ENCODE measurements at regions not wholly inside any gene's neighbourhood (a gene's known extent, or its start where the extent isn't known, plus 50 kb on each side); places are given as distances from the start of the nearest gene placed in this dataset.
"Not testable (repeated sequence)": the region's sequence is repeated elsewhere in the genome, so short reads cannot be mapped to it uniquely, and the experiment has no call there.

DNA sequence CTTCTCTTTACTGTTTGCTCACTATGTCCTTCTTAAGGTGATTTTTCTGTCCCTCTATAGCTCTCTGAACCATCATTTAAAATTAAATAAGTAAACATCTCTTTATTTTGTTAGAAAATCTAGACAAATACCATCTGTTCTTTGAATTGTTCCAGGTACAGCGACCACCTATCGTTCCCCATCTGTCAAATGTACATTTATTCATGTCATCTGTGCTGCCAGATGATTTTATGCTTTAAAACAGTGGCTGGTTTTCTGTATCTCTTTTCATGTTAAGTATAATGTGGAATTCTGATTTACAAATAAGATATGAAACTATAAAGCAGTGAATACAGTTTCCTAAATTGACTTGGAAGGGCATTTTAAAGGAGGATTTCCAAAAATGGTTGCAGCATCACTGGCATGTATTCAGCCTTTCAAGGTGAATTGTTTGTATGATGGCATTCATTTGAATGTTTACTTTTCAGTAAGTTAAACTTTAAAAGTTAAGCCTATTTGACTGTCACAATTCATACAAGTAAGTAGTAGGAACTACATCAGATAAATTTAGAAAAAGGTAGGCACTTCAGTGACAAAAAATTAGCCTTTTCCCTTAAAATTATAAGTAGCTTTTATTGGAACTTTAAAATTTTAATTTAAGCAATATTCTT lies 92.6 kb upstream of the CLVS2 start:
- H3K4me3 ChIP-seq (replicated peaks; ENCODE audit: low read depth, low read length): no peak overlapping the region
- DNase-seq (ENCODE audit: low read depth): no peak
- TF ChIP-seq, protein P1, sequence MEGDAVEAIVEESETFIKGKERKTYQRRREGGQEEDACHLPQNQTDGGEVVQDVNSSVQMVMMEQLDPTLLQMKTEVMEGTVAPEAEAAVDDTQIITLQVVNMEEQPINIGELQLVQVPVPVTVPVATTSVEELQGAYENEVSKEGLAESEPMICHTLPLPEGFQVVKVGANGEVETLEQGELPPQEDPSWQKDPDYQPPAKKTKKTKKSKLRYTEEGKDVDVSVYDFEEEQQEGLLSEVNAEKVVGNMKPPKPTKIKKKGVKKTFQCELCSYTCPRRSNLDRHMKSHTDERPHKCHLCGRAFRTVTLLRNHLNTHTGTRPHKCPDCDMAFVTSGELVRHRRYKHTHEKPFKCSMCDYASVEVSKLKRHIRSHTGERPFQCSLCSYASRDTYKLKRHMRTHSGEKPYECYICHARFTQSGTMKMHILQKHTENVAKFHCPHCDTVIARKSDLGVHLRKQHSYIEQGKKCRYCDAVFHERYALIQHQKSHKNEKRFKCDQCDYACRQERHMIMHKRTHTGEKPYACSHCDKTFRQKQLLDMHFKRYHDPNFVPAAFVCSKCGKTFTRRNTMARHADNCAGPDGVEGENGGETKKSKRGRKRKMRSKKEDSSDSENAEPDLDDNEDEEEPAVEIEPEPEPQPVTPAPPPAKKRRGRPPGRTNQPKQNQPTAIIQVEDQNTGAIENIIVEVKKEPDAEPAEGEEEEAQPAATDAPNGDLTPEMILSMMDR (IDR thresholded peaks at IDR 0.05; ENCODE audit: low read length, missing control alignments): no peak

DNA sequence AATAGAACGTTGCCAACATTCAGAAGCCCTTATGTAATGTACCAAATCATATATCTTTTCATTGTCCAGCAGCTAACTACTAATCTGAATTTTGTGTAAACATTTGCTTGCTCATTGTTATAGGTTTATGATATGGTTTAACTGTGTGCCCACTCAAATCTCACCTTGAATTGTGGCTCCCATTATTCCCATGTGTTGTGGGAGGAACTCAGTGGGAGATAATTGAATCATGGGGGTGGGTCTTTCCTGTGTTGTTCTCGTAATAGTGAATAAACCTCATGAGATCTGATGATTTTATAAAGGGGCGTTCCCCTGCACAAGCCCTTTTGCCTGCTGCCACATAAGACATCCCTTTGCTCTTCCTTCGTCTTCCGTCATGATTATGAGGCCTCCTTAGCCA lies 91.9 kb upstream of the CLVS2 start:
- no peak overlapping the region for H3K4me3 ChIP-seq (replicated peaks; ENCODE audit: low read depth, low read length)
- TF ChIP-seq, protein P1 (IDR thresholded peaks at IDR 0.05; ENCODE audit: low read length, missing control alignments): no peak
- DNase-seq (ENCODE audit: low read depth): no peak

DNA sequence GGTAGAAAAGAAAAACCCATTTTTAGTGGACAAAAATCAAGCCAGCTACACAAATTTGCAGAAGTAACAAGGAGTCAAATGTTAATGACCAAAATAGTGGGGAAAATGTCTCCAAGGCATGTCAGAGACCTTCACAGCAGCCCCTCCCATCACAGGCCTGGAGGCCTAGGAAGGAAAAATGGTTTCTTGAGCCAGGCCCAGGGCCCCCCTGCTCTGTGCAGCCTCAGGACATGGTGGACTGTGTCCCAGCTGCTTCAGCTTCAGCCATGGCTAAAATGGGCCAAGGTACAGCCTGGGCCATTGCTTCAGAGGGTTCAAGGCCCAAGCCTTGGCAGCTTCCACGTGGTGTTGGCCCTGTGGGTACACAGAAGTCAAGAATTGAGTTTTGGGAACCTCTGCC lies 82.5 kb upstream of the CLVS2 start:
- TF ChIP-seq, protein P1 (IDR thresholded peaks at IDR 0.05; ENCODE audit: low read length, missing control alignments): no peak
- no peak for DNase-seq (ENCODE audit: low read depth)
- H3K4me3 ChIP-seq (replicated peaks; ENCODE audit: low read depth, low read length): no peak overlapping the region

DNA sequence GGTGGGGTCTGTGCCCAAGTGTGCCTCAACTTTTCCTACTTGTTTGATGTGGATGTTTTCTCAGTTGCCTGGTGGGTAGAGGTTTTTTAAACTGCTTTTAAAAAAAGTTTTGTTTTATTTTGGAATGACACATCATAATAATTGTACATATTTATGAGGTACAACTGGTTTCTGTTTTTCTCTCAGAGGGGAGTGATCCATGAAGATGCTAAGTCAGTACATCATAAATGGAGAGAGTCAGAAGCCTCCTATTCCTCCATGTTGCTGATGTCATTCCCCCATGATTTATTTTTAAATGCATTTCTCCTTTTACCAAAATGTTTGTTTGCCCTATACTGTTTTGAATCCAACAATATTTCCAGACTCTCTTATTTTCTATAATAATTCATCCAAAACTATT lies 77.3 kb upstream of the CLVS2 start:
- no peak for DNase-seq (ENCODE audit: low read depth)
- TF ChIP-seq, protein P1 (IDR thresholded peaks at IDR 0.05; ENCODE audit: low read length, missing control alignments): no peak
- no peak overlapping the region for H3K4me3 ChIP-seq (replicated peaks; ENCODE audit: low read depth, low read length)

DNA sequence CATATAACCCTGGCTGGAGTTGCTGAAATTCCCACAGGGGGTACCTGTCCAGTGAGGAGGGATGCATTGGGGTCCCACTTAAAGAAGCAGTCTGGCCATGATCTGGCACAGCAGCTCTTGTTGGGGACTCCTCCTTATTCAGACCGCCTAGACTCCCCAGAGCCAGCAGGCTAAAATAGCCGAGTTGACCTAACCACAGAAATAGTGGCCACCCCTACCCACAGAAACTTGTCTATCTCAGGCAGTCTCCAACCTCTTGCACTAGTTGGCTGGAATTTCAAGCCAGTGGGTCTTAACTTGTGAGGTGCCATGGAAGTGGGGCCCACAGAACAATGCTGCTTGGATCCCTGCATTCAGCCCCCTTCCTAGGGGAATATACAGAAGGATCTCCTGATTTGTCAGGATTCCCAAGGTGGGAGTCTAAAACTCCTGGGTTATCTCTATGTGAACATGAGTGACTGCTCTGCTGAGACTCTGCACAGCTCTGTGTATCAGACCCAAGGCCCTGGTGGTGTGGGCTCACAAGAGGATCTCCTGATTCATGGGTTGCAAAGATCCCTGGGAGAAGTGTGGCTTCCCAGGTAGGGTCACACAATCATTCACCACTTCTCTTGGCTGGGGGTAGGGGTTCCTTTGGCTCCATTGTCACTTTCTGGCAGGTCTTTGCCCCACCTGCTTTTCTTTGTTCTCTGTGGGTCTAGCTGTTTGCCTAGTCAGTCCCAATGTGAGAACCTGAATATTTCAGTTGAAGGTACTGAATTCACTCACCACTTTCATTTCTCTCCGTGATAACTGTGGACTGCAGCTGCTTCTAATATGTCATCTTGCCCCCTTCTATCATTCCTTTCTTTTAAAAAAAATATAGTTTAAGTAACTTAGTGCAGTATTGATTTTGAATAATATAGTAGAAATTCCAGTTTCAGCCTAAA lies 65.5 kb upstream of the CLVS2 start:
- H3K4me3 ChIP-seq (replicated peaks; ENCODE audit: low read depth, low read length): no peak overlapping the region
- TF ChIP-seq, protein P1 (IDR thresholded peaks at IDR 0.05; ENCODE audit: low read length, missing control alignments): no peak
- DNase-seq (ENCODE audit: low read depth): no peak

DNA sequence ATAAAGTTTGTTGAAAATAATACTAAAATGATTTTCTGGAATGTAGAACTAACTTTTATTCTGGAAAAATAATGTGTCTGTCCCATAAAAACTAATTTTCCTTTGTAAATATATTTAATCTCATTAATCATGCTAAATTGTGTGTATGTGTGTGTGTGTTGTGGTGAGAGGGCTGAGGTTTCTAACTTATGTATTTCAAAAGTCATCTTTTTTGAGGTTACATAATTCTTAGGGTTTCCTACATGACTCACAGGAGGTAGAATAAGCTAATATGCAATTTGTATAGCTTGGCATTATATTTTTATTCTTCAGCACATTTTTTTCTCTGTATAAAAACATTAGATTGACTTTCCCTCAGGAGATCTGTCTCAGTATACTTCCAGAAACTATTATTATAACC lies 64.1 kb upstream of the CLVS2 start:
- TF ChIP-seq, protein P1 (IDR thresholded peaks at IDR 0.05; ENCODE audit: low read length, missing control alignments): no peak
- DNase-seq (ENCODE audit: low read depth): no peak
- H3K4me3 ChIP-seq (replicated peaks; ENCODE audit: low read depth, low read length): no peak overlapping the region

DNA sequence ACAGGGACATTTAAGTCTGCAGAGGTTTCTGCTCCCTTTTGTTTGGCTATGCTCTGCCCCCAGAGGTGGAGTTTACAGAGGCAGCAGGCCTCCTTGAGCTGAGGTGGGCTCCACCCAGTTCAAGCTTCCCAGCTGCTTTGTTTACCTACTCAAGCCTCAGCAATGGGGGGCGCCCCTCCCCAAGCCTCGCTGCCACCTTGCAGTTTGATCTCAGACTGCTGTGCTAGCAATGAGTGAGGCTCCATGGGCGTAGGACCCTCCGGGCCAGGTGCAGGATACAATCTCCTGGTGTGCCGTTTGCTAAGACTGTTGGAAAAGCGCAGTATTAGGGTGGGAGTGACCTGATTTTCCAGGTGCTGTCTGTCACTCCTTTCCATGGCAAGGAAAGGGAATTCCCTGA lies 51.1 kb upstream of the CLVS2 start:
- not testable (repeated sequence) for H3K4me3 ChIP-seq (replicated peaks; ENCODE audit: low read depth, low read length); DNase-seq (ENCODE audit: low read depth)

Data from fibroblast of pulmonary artery (primary cell).